SIG-M5 (cell line): ENCODE measurements at regions not wholly inside any gene's neighbourhood (a gene's known extent, or its start where the extent isn't known, plus 50 kb on each side); places are given as distances from the start of the nearest gene placed in this dataset.

Experiments used
- DNase-seq: peaks from one replicate; lab custom pipeline; 2025; lab: John Stamatoyannopoulos, UW

DNA sequence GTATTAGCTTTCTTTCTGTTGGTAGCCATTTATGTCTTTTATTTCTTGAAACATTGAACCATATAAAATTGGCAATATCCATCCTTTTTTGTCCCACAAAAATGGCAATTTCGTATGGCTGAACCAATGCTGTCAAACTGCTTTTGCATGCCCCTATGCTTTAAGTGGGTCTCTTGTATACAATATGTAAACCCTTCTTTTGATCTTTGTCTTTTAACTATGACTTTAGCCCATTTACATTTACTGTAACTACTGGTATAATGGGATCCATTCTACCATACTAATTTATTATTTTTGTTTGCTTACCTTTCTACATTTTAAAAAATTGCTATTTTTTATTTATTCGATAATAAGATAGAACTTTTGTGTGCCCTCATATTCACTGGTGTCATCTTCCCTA lies 93.4 kb downstream of the TENT4A start:
- no peak for DNase-seq

GRCh38 chr5:6808462-6808861 lies 95.2 kb downstream of the TENT4A start:
- no peak for DNase-seq

DNA sequence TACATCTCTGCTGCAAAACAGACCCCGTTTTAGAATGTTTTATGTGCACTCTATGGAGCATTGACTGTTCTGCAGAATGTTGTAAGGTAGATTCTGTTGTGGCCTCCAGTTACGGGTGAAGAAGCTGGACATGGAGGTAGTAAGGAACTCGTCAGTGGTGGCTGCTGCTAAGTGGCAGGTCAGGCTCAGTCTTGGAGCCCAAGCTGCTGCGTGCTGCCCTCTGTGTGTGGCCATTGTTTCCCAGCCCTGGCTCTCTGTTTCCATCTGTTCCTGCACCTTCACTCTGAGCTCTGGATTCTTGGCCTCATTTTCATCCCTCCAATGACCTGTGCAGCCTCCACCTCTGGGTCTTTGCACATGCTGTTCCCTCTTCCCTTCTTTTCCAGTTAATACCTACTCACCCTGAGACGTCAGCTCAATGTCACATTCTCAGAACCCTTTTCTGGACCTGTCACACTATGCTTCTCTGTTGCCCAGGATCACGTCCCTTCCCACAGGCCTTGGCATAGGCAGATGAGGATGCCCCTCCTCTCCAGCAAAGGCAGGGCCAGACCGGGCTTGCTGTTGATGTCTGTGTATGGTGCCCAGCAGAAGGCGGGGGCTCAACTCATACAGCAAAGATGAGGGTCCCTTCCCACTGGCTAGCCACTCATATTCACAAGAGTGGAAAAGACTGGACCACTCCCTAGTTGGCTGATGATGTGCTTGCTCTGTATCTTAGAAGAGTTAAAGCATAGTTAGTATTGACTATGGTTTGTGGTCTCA lies 97.6 kb downstream of the TENT4A start:
- DNase-seq = no peak

DNA sequence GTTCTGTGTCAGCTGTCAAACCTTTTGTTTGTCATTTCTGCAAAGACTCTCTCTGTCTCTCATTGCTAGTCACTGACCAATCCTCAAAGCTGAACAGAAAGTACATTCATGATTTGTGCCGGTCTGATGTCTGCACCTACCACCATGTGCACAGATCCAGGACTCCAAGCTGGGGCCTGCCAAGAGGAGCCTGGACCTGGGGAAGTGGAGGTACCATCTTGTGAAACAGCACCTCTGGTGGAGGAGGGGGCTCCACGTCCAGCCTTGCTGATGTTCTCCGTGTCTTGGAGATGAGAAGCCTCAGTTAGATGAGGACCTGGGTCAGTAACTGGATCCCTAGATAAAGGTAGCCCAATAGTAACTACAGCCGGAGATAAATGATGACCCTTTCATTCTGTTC lies 98.9 kb downstream of the TENT4A start:
- DNase-seq = no peak

GRCh38 chr5:6812800-6813731 lies 99.8 kb downstream of the TENT4A start:
- DNase-seq = no peak

DNA sequence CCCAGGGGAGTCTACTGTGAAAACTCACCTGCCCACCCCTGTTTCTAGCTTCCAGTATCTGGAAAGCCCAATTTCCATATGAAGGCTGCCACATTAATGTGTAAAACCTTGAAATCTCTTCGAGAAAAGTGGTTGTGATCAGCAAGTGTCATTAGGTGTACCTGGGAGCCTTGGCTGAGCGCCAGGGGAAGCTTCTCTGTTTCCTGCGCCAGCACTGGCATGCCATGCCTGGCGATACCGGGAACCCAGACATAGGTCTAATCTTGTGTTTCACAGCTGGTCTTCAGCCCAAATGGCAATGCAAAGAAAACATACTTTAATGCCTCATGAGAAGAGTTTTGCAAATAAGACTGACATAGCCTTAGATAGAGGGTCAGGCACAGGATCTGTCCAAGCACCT lies 101.6 kb downstream of the TENT4A start:
- no peak for DNase-seq

- DNase-seq = no peak
Observed at GRCh38 chr5:6818594-6819511, 105.6 kb downstream of the TENT4A start.

GRCh38 chr5:6819521-6819920 lies 106.3 kb downstream of the TENT4A start:
- no peak for DNase-seq

- DNase-seq = no peak
Observed at GRCh38 chr5:6820851-6821479, 107.7 kb downstream of the TENT4A start.

- no peak for DNase-seq
Observed at GRCh38 chr5:6822068-6822467, 108.8 kb downstream of the TENT4A start.

DNA sequence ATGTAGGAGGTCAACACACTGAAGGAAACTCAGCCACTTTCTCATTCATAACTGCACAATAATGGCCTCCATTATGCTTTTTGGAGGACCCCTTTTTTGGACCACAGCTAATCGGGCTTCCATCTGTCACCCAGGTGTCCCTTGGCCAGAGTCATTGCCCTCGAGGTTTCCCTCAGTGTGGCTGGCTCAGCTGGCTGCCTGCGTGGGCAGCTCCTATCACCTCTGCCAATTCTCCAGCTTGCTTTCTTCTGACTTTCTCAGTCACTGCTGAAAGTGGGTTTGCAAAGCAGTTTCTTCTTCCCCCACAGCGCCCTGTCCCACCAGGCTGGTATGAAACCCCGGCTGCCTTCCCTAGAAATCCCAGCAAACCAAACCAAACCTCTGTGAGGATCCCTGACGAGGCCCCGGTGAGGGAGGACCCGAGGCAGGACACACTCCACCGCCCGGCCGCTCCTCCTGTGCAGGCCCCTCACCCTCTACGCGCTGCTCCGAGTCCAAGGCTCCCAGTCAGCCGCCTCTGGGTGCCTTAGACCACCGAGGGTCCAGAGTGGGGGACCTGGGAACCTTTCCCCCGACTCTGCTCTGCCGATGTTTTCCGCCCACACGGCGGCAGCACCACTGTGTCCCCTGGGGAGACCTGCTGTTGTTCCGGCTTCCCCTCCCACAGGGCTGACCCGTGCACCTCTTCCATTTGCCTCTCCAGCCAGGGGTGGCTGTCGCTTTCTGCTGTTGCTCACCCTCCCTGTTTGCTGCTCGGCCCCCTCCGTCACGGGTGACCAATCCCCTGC lies 109.5 kb downstream of the TENT4A start:
- no peak for DNase-seq

DNA sequence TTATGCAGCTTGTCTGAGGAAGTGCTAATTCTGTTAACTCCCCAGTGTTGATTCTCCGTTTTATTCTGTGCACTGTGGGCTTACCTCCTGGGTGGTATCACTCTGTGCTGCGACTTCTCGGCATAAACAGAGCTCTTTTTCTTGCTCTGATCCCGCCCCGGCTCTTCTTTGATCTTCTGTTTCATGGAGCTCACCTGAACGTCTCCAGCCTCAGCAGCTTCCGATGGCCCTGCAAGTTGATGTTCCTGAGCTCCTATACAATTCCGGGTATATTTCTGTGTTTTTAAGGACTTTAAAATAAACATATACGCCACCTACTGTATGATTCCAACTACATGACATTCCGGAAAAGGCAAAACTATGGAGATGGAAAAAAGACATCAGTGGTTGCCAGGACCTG lies 110.8 kb downstream of the TENT4A start:
- DNase-seq = no peak

GRCh38 chr5:6825678-6826244 lies 112.5 kb downstream of the TENT4A start:
- DNase-seq = no peak

GRCh38 chr5:6826756-6827155 lies 113.5 kb downstream of the TENT4A start:
- DNase-seq = no peak

DNA sequence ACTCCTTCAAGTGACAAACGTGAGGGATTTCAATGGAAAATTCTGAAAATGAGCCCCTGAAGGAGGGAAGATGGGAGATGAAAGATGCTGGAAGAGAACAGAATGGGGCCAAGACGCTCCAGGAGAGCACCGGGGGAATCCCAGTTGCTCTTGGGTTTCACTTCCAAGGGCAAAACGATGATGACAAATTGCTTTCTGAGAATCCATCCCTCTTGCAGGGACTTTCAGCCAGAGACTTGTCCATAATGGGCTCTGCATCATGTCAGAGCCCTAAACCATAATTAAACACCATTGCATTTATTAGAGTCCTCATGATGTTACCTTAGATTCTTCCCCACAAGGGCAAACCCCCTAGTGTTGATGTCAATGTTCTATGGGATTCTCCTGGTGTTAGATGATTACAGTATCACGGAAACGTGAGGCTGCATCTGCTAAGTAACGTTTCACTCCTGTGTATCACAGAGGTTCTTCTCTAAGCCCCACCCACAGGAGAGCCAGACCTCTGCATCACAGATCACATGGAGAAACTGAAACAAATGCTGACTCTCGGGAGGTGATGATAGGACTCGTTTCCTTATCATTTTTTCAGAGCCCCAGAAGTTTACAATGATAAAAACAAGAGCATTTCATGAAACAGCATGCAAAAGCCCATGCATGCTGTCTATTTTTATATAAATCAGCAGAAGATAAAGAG lies 114.4 kb downstream of the TENT4A start:
- no peak for DNase-seq

GRCh38 chr5:6829150-6829784 lies 116.0 kb downstream of the TENT4A start:
- DNase-seq = no peak

DNA sequence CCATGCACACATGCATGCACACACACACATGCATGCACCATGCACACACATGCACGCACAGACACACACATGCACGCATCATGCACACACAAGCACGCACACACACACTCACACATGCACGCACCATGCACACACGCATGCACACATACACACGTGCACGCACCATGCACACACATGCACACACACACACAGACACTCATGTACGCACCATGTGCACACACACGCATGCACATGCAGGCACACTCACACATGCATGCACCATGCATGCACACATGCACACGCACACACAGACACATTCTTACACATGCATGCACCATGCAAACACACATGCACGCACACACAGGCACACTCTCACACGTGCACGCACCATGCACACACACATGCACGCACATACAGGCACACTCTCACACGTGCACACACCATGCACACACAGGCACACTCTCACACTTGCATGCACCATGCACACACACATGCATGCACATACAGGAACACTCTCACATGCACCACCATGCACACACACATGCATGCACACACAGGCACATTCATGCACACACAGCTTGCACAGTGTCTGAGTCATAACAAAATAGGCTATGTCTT lies 117.5 kb downstream of the TENT4A start:
- DNase-seq = no peak

DNA sequence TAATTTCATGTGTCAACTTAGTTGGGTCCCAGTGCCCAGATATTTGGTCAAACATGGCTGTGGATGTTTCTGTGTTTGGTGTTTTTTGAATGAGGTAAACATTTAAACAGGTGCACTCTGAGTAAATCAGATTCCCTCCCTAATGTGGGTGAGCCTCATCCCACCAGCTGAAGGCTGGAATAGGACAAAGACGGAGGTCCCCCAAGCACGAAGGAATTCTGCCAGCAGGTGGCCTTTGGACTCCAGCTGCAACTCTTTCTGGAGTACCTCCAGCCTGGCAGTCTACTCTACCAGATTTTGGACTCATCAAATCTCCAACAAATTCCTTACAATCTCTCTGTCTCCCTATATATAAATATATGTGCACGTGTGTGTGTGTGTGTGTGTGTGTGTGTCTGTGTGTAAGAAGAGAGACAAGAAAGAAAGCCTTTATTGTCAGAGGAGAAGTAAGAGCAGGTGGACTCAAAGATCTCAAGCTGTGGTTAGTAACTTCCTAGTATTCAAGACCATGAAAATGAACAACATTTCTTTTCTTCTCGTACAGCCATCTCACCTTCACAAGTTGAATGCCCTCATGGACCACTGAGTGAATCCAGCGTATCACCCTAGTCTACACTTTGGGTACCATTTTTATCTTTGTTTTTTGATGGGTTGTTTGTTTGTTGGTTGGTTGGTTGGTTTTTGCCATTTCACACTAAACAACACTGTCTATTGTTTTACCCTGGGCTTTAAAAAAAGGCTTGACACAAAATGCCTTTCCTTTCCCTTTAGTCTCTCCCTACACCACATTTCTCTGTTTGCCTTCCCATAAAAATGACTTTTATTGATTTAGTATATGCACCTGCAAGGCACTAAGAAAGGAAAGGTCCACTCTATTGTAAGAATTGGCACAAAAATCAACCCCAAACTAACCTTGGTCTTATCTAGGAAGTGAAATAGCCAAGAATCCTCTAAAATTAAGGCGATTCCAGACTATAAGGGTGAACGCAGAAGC lies 118.7 kb downstream of the TENT4A start:
- DNase-seq = no peak
